Glomerular visceral epithelial cell (primary cell): ENCODE measurements at regions not wholly inside any gene's neighbourhood (a gene's known extent, or its start where the extent isn't known, plus 50 kb on each side); places are given as distances from the start of the nearest gene placed in this dataset.
"Not testable (repeated sequence)": the region's sequence is repeated elsewhere in the genome, so short reads cannot be mapped to it uniquely, and the experiment has no call there.

Source experiments
- DNase-seq: peaks from one replicate; pipeline ENCODE4 v3.0.0-alpha.2; 2016; ENCODE audit errors: extremely low spot score

- DNase-seq: not testable (repeated sequence)
Measured at GRCh38 chr7:76971201-76971600, 61.0 kb downstream of the SPDYE17 start.

- DNase-seq: not testable (repeated sequence)
Measured at GRCh38 chr7:76969892-76970291, 62.3 kb downstream of the SPDYE17 start.

GRCh38 chr7:76965731-76966548, 66.2 kb downstream of the SPDYE17 start:
- DNase-seq: not testable (repeated sequence)

DNA sequence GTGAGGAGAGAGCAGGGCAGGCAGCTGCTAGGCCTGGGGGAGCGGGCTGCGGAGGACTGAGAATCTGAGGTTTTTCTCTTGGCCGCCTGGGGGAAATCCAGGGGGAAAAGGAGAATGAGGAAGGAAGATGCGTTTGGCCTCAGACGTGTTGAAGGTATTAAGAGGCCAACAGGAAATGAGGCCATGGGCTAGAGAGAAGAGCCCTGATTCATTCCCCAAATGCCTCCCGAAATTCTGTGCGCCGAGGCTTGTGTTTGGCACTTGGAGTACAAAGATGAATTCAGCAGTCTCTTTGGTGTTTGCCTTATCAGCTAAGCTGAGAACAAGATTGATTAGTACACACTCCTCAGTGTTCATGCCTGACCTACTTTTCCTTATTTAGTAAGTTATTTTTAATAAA, 68.1 kb downstream of the SPDYE17 start:
- DNase-seq: not testable (repeated sequence)

- DNase-seq: not testable (repeated sequence)
Measured at GRCh38 chr7:76963061-76963460, 69.1 kb downstream of the SPDYE17 start.

DNA sequence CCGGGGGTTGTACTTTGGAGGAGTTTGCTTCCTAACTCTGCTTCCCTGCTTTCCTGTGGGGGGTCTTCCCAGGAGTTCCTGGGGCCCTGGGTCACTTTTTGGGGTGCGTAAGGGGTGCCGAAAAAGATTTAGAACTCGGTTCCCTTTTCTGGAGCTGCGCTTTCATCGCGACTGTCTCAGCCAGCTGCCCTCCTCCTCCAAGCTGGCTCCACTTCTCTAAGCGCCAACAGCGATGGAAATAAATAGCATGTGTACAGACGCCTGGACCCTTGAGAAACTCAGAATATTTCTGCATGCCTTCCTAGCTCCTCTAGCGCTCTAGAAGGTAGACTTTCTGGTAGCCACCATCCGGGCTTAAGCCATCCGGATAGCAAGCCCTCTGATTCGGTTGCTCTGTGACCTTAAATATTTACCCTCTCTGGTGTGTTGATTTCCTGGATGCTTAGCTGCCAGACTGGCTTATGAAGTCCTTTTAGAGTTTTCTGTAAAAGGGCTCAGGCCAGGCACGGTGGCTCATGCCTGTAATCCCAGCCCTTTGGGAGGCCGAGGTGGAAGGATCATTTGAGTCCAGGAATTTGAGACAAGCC, 71.7 kb downstream of the SPDYE17 start:
- not testable (repeated sequence) for DNase-seq

DNA sequence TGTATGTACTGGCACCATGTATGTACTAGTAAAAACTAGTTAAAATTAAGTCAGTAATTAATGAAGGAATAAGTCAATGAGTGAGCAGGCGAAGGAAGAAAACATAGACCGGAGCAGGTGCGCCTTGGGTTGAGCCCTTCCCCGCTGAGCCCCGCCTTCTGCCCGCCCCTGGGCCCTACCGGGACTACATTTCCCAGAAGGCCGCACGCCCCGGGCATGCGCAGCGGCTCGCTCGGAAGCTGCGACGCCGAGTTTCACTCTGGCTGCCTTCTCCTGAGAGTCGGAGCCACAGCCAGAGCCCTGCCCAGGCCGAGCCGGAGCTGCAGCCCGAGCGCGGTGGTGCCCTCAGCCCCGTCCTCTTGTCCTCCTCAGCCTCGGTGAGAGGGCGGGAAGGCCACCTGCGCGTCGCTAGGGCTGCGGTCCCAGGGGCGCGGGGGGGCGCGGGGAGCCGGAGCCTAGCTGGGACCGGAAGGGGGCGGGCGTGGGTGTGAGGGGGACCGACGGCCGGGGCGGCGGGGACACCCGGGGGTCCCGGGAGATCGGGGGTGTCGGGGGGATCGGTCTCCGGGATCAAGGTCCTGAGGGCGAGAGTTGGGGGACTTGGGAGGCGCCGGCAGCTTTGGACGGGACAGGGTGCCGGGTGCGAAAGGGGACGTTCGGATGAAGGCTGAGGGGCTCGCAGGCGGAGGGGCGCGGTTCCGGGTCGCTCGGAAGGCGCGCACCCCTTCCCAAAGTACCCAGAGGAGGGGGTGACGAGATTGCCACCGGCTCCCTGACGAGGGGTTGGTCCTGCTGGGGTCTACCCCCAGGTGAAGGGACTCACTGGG, 72.4 kb downstream of the SPDYE17 start:
- not testable (repeated sequence) for DNase-seq

- DNase-seq: not testable (repeated sequence)
Measured at GRCh38 chr7:76956531-76956930, 75.6 kb downstream of the SPDYE17 start.

- not testable (repeated sequence) for DNase-seq
Measured at GRCh38 chr7:76955124-76955523, 77.0 kb downstream of the SPDYE17 start.

GRCh38 chr7:76944603-76945002, 87.6 kb downstream of the SPDYE17 start:
- not testable (repeated sequence) for DNase-seq

GRCh38 chr7:76941809-76942765, 90.1 kb downstream of the SPDYE17 start:
- not testable (repeated sequence) for DNase-seq

- not testable (repeated sequence) for DNase-seq
Measured at GRCh38 chr7:76937781-76938180, 94.4 kb downstream of the SPDYE17 start.

- DNase-seq: not testable (repeated sequence)
Measured at GRCh38 chr7:76937330-76937729, 94.8 kb downstream of the SPDYE17 start.

- not testable (repeated sequence) for DNase-seq
Measured at GRCh38 chr7:76936346-76936745, 95.8 kb downstream of the SPDYE17 start.

GRCh38 chr7:76934711-76935110, 97.5 kb downstream of the SPDYE17 start:
- DNase-seq: not testable (repeated sequence)

GRCh38 chr7:76932957-76933356, 99.2 kb downstream of the SPDYE17 start:
- DNase-seq: not testable (repeated sequence)

GRCh38 chr7:76931441-76931840, 100.7 kb downstream of the SPDYE17 start:
- DNase-seq: not testable (repeated sequence)

DNA sequence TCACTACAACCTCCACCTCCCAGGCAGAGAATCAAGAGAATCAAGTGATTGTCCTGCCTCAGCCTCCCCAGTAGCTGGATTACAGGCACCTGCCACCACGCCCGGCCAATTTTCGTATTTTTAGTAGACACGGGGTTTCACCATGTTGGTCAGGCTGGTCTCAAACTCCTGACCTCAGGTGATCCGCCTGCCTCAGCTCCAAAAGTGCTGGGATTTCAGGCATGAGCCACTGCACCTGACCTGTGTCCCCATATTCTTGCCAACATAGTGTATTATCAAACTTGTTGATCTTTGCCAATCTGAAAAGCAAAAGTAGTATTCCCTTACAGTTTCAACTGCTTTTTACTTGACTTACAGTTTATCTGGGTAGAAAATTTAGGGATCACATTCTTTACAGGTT, 101.7 kb downstream of the SPDYE17 start:
- not testable (repeated sequence) for DNase-seq

DNA sequence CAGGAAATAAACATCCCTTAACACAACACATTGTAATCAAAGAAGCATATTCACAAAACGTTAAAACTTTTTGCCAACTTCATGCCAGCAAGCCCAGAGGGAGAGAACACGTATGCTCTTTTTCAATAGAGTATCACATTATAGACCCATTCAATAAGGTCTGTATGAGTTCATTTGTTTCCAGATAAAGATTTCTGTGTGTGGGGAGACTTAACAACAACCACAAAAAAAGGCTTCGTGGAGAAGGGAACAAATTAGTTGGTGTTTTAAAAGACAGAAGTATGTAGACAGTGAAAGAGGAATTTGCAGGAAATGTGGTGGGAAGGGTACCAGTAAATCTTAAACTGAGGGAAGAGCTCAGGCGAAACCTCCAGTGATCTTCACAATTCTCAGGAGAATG, 103.4 kb downstream of the SPDYE17 start:
- DNase-seq: not testable (repeated sequence)

GRCh38 chr7:76927741-76928393, 104.3 kb downstream of the SPDYE17 start:
- DNase-seq: not testable (repeated sequence)
